ENCODE measurements at regions not wholly inside any gene's neighbourhood (a gene's known extent, or its start where the extent isn't known, plus 50 kb on each side); places are given as distances from the start of the nearest gene placed in this dataset.

GRCh38 chr11:95515371-95515770 is 274.2 kb downstream of the FAM76B start:
- Mint-ChIP-seq H3K4me3 (ENCODE audit: unreplicated experiment) (no peak overlapping the region), H3K36me3 (ENCODE audit: insufficient read depth, unreplicated experiment) (no peaks in the 10 kb centered on the region), H3K27me3 (ENCODE audit: insufficient read depth, unreplicated experiment) (no peaks in the 10 kb centered on the region), H3K4me1 (ENCODE audit: low read depth, unreplicated experiment) (peaks cover 14% of the 10 kb centered on the region), H3K9me3 (ENCODE audit: unreplicated experiment) (no peaks in the 10 kb centered on the region), H3K27ac (ENCODE audit: unreplicated experiment) (no peak overlapping the region)
- POLR2A ChIA-PET: no interaction called here
- CTCF ChIA-PET: no interaction called here
- H3K4me1 ChIP-seq: peaks cover 12% of the 10 kb centered on the region
- TF ChIP-seq, protein P1, sequence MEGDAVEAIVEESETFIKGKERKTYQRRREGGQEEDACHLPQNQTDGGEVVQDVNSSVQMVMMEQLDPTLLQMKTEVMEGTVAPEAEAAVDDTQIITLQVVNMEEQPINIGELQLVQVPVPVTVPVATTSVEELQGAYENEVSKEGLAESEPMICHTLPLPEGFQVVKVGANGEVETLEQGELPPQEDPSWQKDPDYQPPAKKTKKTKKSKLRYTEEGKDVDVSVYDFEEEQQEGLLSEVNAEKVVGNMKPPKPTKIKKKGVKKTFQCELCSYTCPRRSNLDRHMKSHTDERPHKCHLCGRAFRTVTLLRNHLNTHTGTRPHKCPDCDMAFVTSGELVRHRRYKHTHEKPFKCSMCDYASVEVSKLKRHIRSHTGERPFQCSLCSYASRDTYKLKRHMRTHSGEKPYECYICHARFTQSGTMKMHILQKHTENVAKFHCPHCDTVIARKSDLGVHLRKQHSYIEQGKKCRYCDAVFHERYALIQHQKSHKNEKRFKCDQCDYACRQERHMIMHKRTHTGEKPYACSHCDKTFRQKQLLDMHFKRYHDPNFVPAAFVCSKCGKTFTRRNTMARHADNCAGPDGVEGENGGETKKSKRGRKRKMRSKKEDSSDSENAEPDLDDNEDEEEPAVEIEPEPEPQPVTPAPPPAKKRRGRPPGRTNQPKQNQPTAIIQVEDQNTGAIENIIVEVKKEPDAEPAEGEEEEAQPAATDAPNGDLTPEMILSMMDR (IDR thresholded peaks at IDR 0.05; ENCODE audit: insufficient read depth in 1 of 2, low read depth in 1 of 2, low read length in 1 of 2, severe bottlenecking in 1 of 2, unreplicated experiment in 1 of 2): no peak
- no peaks in the 10 kb centered on the region for H3K36me3 ChIP-seq (ENCODE audit: control insufficient read depth, insufficient read depth, low read length)
- no peaks in the 10 kb centered on the region for H3K9me3 ChIP-seq
- no peak overlapping the region for H3K4me3 ChIP-seq (ENCODE audit: low read depth, low read length)
- intact Hi-C loops (cut with micrococcal nuclease; ENCODE audit: unreplicated experiment): no loop called here
- no TSS peak for BruUV-seq (replicated peaks)
- no peaks in the 10 kb centered on the region for H3K27me3 ChIP-seq (replicated peaks; ENCODE audit: control insufficient read depth, insufficient read depth, low read length)
- DNase-seq: no peak

- H3K36me3 ChIP-seq (ENCODE audit: control insufficient read depth, insufficient read depth, low read length): no peaks in the 10 kb centered on the region
- H3K4me1 ChIP-seq: peaks cover 12% of the 10 kb centered on the region
- Mint-ChIP-seq H3K9me3 (ENCODE audit: unreplicated experiment) (no peaks in the 10 kb centered on the region), H3K36me3 (ENCODE audit: insufficient read depth, unreplicated experiment) (no peaks in the 10 kb centered on the region), H3K27ac (ENCODE audit: unreplicated experiment) (no peak overlapping the region), H3K4me3 (ENCODE audit: unreplicated experiment) (no peak overlapping the region), H3K4me1 (ENCODE audit: low read depth, unreplicated experiment) (peaks cover 14% of the 10 kb centered on the region), H3K27me3 (ENCODE audit: insufficient read depth, unreplicated experiment) (no peaks in the 10 kb centered on the region)
- no peak for DNase-seq
- POLR2A ChIA-PET: no interaction called here
- H3K4me3 ChIP-seq (ENCODE audit: low read depth, low read length): no peak overlapping the region
- no peaks in the 10 kb centered on the region for H3K9me3 ChIP-seq
- TF ChIP-seq, protein P1 (IDR thresholded peaks at IDR 0.05; ENCODE audit: insufficient read depth in 1 of 2, low read depth in 1 of 2, low read length in 1 of 2, severe bottlenecking in 1 of 2, unreplicated experiment in 1 of 2): no peak
- intact Hi-C loops (cut with micrococcal nuclease; ENCODE audit: unreplicated experiment): no loop called here
- CTCF ChIA-PET: interaction anchor here (0.6 kb wide), 1 partner anchor 35 kb away, joined by 5 read pairs; no protein-coding TSS in a partner anchor
- BruUV-seq (replicated peaks): no TSS peak
- H3K27me3 ChIP-seq (replicated peaks; ENCODE audit: control insufficient read depth, insufficient read depth, low read length): no peaks in the 10 kb centered on the region
These were observed 275.0 kb downstream of the FAM76B start for GRCh38 chr11:95514416-95515110.

DNA sequence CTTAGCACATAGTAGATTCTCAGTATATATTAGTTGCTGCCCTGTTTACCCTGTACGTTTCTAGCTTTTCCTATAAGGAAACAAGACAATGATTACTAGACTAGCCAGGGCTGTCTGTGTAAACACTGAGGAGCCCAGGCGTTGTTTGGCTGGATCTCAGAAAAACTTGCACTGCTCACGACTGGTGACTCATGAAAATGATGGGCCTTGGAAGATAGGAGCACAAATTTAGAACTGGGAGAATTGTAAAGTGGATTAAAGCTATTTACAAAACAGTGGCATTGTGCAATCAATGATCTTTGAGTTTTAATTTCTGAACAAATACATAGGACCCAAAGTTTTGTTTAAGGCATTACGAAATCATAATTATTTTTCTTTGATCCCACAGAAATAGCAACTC is 276.9 kb downstream of the FAM76B start:
- Mint-ChIP-seq H3K27ac (ENCODE audit: unreplicated experiment) (no peak overlapping the region), H3K4me3 (ENCODE audit: unreplicated experiment) (no peak overlapping the region), H3K27me3 (ENCODE audit: insufficient read depth, unreplicated experiment) (no peaks in the 10 kb centered on the region), H3K4me1 (ENCODE audit: low read depth, unreplicated experiment) (peaks cover 14% of the 10 kb centered on the region), H3K9me3 (ENCODE audit: unreplicated experiment) (no peaks in the 10 kb centered on the region), H3K36me3 (ENCODE audit: insufficient read depth, unreplicated experiment) (no peaks in the 10 kb centered on the region)
- ChIA-PET CTCF (interaction anchor here (0.7 to 1.2 kb wide), 4 partner anchors 281 to 360 kb away, joined by 3 read pairs; partner anchors contain the start of gene SESN3), POLR2A (no interaction called here)
- H3K36me3 ChIP-seq (ENCODE audit: control insufficient read depth, insufficient read depth, low read length): no peaks in the 10 kb centered on the region
- BruUV-seq (replicated peaks): no TSS peak
- no peak overlapping the region for H3K4me3 ChIP-seq (ENCODE audit: low read depth, low read length)
- no peaks in the 10 kb centered on the region for H3K27me3 ChIP-seq (replicated peaks; ENCODE audit: control insufficient read depth, insufficient read depth, low read length)
- no peaks in the 10 kb centered on the region for H3K9me3 ChIP-seq
- intact Hi-C loops (cut with micrococcal nuclease; ENCODE audit: unreplicated experiment): loop anchor here (1.0 kb wide), 1 partner anchor 24 kb away; no protein-coding TSS in a partner anchor
- H3K4me1 ChIP-seq: peaks cover 12% of the 10 kb centered on the region
- DNase-seq: peak; percentile 68 to 70
- TF ChIP-seq, protein P1 (IDR thresholded peaks at IDR 0.05; ENCODE audit: insufficient read depth in 1 of 2, low read depth in 1 of 2, low read length in 1 of 2, severe bottlenecking in 1 of 2, unreplicated experiment in 1 of 2): no peak

All from Caco-2 (cell line).